ENCODE measurements at regions not wholly inside any gene's neighbourhood (a gene's known extent, or its start where the extent isn't known, plus 50 kb on each side); places are given as distances from the start of the nearest gene placed in this dataset.

DNA sequence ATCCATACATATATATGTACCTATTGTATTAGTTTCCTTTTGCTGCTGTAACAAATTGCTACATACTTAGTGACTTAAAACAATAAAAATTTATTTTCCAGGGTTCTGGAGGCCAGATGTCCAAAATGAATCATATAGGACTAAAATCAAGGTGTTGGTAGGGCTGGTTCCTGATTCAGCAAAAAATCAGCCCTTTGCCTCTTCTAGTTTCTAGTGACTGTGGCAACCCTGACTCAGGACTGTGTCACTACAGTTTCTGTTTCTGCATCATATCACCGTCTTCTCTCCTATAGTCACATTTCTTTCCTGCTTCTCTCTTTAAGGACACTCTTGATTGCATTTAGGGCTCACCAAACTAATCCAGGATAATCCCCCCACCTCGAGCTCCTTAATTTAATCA lies 386.3 kb upstream of the TBX3 start:
- intact Hi-C loops (cut with micrococcal nuclease): no loop called here

DNA sequence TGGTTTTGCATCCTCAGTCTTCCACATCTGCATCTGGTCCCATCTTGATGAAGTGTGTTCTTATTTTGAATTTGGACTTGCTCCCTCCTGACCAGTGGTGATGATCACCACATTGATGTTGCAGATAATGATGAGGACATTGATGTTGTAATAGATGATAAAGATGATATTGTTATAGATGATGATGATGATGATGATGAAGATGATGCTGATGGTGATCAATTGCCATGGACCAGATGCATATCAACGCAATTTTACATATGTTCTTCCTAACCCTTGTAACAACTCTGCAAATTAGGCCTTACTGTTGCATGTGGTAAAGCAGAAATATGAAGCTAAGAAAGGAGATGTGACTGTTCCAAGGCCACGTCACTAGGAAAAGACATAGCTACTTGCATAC lies 380.3 kb upstream of the TBX3 start:
- WGBS (ENCODE audit: insufficient coverage): no CpG with 5 or more reads among the region's 2 CpGs
- H3K36me3 ChIP-seq (replicated peaks in 1 of 2; ENCODE audit: control insufficient read depth in 1 of 2, insufficient read depth in 2 of 2, low read length in 2 of 2): no peaks in the 10 kb centered on the region
- Mint-ChIP-seq H3K4me3 (no peak overlapping the region), H3K4me1 (no peaks in the 10 kb centered on the region), H3K9me3 (peaks cover 0 to 6% (median 1%) of the 10 kb centered on the region in 7 donors), H3K36me3 (no peaks in the 10 kb centered on the region), H3K27me3 (ENCODE audit: low read depth in 3 of 3) (peaks cover 2 to 3% (median 2%) of the 10 kb centered on the region in 3 donors), H3K27ac (no peak overlapping the region)
- no peak overlapping the region for H3K4me3 ChIP-seq (replicated peaks in 1 of 3; ENCODE audit: low read depth in 2 of 3, low read length in 3 of 3)
- H3K4me2 ChIP-seq (replicated peaks; ENCODE audit: extremely low read depth, low read length, poor library complexity, severe bottlenecking): no peak overlapping the region
- intact Hi-C loops (cut with micrococcal nuclease): no loop called here
- H3K4me1 ChIP-seq (ENCODE audit: control insufficient read depth in 1 of 2, insufficient read depth in 2 of 2, low read length in 2 of 2): no peaks in the 10 kb centered on the region
- H3K27me3 ChIP-seq (ENCODE audit: control insufficient read depth in 2 of 2, insufficient read depth in 2 of 2, low read length in 2 of 2): peaks cover 0 to 3% of the 10 kb centered on the region in 2 donors
- DNase-seq: no peak
- H3K79me2 ChIP-seq (ENCODE audit: insufficient read depth, low read length): no peaks in the 10 kb centered on the region
- H3K9me3 ChIP-seq (replicated peaks in 1 of 2; ENCODE audit: control insufficient read depth in 1 of 2, insufficient read depth in 1 of 2, low read length in 2 of 2): no peaks in the 10 kb centered on the region
- H2AFZ ChIP-seq (ENCODE audit: insufficient read depth, low read depth, low read length, poor library complexity, severe bottlenecking): no peak overlapping the region
- TF ChIP-seq, protein P1, sequence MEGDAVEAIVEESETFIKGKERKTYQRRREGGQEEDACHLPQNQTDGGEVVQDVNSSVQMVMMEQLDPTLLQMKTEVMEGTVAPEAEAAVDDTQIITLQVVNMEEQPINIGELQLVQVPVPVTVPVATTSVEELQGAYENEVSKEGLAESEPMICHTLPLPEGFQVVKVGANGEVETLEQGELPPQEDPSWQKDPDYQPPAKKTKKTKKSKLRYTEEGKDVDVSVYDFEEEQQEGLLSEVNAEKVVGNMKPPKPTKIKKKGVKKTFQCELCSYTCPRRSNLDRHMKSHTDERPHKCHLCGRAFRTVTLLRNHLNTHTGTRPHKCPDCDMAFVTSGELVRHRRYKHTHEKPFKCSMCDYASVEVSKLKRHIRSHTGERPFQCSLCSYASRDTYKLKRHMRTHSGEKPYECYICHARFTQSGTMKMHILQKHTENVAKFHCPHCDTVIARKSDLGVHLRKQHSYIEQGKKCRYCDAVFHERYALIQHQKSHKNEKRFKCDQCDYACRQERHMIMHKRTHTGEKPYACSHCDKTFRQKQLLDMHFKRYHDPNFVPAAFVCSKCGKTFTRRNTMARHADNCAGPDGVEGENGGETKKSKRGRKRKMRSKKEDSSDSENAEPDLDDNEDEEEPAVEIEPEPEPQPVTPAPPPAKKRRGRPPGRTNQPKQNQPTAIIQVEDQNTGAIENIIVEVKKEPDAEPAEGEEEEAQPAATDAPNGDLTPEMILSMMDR (IDR thresholded peaks at IDR 0.05): no peak
- H3K9ac ChIP-seq (ENCODE audit: insufficient read depth, low read length, poor library complexity, severe bottlenecking): no peak overlapping the region
- no peaks in the 10 kb centered on the region for H4K20me1 ChIP-seq (ENCODE audit: insufficient read depth, low read length)
- no peak overlapping the region for H3K27ac ChIP-seq (ENCODE audit: low read depth in 1 of 2, low read length in 2 of 2)

More for the DNA sequence above, 386.3 kb upstream of the TBX3 start:
- Histone ChIP-seq H3K27ac (ENCODE audit: low read depth in 1 of 2, low read length in 2 of 2) (no peak overlapping the region), H3K4me1 (ENCODE audit: control insufficient read depth in 1 of 2, insufficient read depth in 2 of 2, low read length in 2 of 2) (no peaks in the 10 kb centered on the region), H3K79me2 (ENCODE audit: insufficient read depth, low read length) (no peaks in the 10 kb centered on the region), H3K4me2 (replicated peaks; ENCODE audit: extremely low read depth, low read length, poor library complexity, severe bottlenecking) (no peak overlapping the region), H3K27me3 (ENCODE audit: control insufficient read depth in 2 of 2, insufficient read depth in 2 of 2, low read length in 2 of 2) (peaks cover 0 to 3% of the 10 kb centered on the region in 2 donors), H3K4me3 (replicated peaks in 1 of 3; ENCODE audit: low read depth in 2 of 3, low read length in 3 of 3) (no peak overlapping the region), H3K9ac (ENCODE audit: insufficient read depth, low read length, poor library complexity, severe bottlenecking) (no peak overlapping the region), H3K36me3 (replicated peaks in 1 of 2; ENCODE audit: control insufficient read depth in 1 of 2, insufficient read depth in 2 of 2, low read length in 2 of 2) (no peaks in the 10 kb centered on the region), H2AFZ (ENCODE audit: insufficient read depth, low read depth, low read length, poor library complexity, severe bottlenecking) (no peak overlapping the region), H3K9me3 (replicated peaks in 1 of 2; ENCODE audit: control insufficient read depth in 1 of 2, insufficient read depth in 1 of 2, low read length in 2 of 2) (no peaks in the 10 kb centered on the region), H4K20me1 (ENCODE audit: insufficient read depth, low read length) (no peaks in the 10 kb centered on the region)
- Mint-ChIP-seq H3K27me3 (ENCODE audit: low read depth in 3 of 3) (peaks cover 2 to 6% (median 3%) of the 10 kb centered on the region in 3 donors), H3K4me3 (no peak overlapping the region), H3K36me3 (no peaks in the 10 kb centered on the region), H3K27ac (no peak overlapping the region), H3K9me3 (peaks cover 0 to 8% (median 4%) of the 10 kb centered on the region in 7 donors), H3K4me1 (no peaks in the 10 kb centered on the region)
- DNase-seq: no peak
- TF ChIP-seq, protein P1 (IDR thresholded peaks at IDR 0.05): no peak
- WGBS (ENCODE audit: insufficient coverage): 100% methylated on average over 1 of the region's 2 CpGs
